Retinal pigment epithelial cell (primary cell): ENCODE measurements at regions not wholly inside any gene's neighbourhood (a gene's known extent, or its start where the extent isn't known, plus 50 kb on each side); places are given as distances from the start of the nearest gene placed in this dataset.
"Not testable (repeated sequence)": the region's sequence is repeated elsewhere in the genome, so short reads cannot be mapped to it uniquely, and the experiment has no call there.

Source experiments
- DNase-seq: peaks from one replicate; pipeline ENCODE4 v3.0.0-alpha.2; 2010; ENCODE audit warnings: low read depth
- H3K4me3 ChIP-seq: 2 replicates; pipeline ENCODE4 v1.5.1; 2011; ENCODE audit warnings: mild to moderate bottlenecking, low read length, control low read depth, moderate library complexity
- TF ChIP-seq, protein P1 (sequence below): conservative IDR thresholded peaks from 2 replicates; pipeline ENCODE4 v1.5.1; 2011; ENCODE audit warnings: low read depth, low read length, control low read depth, inconsistent platforms

DNA sequence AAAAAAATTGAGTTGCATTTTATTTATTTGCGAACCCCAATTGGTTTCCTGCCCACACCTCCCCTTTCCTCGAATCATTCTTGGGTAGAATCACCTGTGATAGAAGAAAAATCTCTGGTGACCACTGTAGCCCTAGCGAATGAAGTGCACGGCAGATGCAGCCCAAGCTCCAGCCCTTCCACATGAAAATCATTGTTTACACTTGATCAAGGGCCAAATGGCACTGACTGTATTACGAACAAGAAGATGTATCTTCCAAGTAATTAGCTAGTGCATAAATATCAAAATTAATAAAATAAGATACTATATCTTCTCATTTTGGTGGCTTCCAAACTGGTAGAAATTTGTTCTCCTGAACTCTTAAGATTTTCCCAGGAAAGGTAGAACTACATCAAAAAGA is 93.4 kb upstream of the ARID1B start:
- TF ChIP-seq, protein P1, sequence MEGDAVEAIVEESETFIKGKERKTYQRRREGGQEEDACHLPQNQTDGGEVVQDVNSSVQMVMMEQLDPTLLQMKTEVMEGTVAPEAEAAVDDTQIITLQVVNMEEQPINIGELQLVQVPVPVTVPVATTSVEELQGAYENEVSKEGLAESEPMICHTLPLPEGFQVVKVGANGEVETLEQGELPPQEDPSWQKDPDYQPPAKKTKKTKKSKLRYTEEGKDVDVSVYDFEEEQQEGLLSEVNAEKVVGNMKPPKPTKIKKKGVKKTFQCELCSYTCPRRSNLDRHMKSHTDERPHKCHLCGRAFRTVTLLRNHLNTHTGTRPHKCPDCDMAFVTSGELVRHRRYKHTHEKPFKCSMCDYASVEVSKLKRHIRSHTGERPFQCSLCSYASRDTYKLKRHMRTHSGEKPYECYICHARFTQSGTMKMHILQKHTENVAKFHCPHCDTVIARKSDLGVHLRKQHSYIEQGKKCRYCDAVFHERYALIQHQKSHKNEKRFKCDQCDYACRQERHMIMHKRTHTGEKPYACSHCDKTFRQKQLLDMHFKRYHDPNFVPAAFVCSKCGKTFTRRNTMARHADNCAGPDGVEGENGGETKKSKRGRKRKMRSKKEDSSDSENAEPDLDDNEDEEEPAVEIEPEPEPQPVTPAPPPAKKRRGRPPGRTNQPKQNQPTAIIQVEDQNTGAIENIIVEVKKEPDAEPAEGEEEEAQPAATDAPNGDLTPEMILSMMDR = no peak
- DNase-seq = no peak
- no peak overlapping the region for H3K4me3 ChIP-seq

DNA sequence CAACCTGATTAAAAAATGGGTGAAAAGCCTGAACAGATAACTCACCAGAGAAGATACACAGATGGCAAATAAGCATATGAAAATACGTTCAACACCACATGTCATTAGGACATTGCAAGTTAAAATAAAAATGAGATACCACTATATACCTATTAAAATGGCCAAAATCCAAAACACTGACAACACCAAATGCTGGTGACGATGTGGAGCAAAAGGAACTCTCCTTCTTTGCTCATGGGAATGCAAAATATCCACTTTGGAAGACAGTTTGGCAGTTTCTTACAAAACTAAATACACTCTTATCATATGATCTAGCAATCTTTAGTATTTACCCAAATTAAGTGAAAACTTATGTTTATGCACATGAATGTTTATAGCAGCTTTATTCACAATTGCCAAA is 100.5 kb upstream of the ARID1B start:
- TF ChIP-seq, protein P1 = no peak
- H3K4me3 ChIP-seq = no peak overlapping the region
- DNase-seq = no peak

DNA sequence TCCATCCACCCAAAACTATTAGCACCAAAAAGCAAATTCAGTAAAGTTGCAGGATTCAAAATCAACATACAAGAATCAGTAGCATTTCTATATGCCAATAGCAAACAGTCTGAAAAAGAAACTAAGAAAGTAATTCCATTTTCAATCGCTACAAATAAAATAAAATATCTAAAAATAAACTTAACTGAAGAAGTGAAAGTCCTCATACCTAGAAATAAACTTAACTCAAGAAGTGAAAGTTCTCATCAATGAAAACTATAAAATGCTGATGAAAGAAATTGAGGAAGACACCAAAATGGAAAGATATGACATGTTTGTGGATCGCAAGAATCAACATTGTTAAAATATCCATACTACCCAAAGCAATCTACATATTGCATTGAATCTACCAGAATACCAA is 103.0 kb upstream of the ARID1B start:
- TF ChIP-seq, protein P1 = no peak
- DNase-seq = no peak
- no peak overlapping the region for H3K4me3 ChIP-seq

DNA sequence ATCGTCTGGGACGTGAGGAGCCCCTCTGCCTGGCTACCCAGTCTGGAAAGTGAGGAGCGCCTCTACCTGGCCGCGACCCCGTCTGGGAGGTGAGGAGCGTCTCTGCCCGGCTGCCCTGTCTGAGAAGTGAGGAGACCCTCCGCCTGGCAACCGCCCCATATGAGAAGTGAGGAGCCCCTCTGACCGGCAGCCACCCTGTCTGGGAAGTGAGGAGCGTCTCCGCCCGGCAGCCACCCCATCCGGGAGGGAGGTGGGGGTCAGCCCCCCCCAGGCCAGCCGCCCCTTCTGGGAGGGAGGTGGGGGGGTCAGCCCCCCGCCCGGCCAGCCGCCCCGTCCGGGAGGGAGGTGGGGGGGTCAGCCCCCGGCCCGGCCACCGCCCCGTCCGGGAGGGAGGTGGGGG is 107.1 kb upstream of the ARID1B start:
- H3K4me3 ChIP-seq, DNase-seq: not testable (repeated sequence)

DNA sequence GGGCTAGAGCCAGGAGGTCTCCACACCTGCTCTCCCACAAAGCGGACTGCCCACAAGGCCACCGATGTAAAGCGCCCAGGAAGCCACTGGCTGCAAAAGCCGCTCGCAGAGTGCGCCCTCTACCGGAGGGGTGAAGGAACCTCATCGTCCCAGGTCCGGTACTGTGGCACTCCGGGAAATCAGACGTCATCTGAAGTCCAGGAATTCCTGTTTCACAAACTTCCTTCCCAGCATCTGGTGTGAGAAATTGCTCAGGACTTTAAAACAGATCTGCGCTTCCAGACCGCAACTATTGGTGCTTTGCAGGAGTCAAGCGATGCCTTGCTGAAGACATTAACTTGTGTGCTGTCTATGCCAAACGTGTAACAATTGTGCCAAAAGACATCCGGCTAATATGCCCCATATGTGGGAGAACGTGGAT is 115.1 kb upstream of the ARID1B start:
- TF ChIP-seq, protein P1 = peak; percentile 34
- no peak for DNase-seq
- H3K4me3 ChIP-seq = no peak overlapping the region

DNA sequence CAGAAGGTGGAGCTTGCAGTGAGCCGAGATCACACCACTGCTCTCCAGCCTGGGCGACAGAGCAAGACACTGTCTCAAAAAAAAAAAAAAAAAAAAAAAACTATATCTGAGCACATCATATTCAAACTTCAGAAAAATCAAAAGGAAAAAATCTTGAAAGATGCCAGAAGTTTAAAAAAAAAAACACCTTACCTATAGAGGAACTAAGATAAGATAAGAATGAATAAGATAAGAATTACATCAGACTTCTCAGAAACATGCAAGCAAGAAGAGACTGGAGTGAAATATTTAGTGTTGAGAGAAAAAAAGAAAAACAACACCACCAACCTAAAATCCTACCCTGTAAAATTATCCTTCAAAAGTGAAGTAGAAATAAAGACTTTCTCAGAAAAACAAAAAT is 116.8 kb upstream of the ARID1B start:
- DNase-seq = no peak
- H3K4me3 ChIP-seq = no peak overlapping the region
- TF ChIP-seq, protein P1 = no peak

DNA sequence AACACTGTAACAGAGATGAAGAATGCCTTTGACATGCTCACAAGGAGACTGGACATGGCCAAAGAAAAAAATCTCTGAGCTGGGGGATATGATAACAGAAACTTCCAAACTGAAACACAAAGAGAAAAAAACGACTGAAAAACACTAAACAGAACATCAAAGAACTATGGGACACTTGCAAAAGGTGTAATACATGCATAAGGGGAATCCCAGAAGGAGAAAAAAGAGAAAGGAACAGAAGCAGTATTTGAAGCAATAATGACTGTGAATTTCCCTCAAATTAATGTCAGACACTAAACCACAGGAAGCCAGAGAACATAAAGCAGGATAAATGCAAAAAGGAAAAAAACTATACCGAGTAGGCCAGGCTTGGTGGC is 117.4 kb upstream of the ARID1B start:
- TF ChIP-seq, protein P1 = no peak
- no peak overlapping the region for H3K4me3 ChIP-seq
- DNase-seq = no peak

DNA sequence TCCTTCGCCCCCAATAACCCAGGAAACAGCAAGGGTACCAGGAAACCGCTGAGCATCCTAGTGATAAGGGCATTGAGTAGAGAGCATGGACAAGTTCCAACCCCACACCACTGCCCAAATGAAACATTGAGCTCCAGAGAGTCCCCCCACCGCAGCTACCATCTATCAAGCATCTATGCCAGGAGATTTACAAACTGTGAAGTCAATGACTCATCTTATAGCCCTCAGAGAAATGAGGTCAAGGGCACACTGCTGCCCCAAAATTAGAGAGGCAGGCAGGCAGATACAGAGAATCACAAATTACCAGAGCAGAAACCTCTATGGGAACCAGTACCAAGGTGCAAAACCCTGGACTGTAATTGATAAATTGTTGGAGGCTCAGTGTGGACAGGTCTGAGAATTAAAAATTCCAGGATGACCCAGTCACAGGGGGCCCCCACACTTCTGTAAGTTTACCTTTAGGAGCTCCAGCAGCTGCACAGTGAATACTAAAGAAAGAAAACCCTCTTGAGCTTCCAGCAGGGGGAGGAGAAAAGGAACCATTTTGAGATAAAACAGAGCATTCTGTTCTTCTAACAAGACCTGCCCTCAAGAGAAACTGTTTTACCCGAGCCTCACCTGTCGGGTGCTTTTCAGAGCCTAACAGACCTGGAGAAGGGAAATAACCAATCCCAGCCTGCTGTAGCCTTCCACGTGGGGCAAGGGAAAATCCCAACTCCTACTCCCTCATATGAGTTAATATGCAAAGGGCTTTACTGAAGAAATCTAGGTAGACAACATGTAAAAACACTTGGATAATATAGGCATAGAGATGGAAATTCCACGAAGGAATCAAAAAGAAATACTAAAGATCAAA is 118.0 kb upstream of the ARID1B start:
- DNase-seq = no peak
- TF ChIP-seq, protein P1 = no peak
- no peak overlapping the region for H3K4me3 ChIP-seq
